ENCODE measurements at regions not wholly inside any gene's neighbourhood (a gene's known extent, or its start where the extent isn't known, plus 50 kb on each side); places are given as distances from the start of the nearest gene placed in this dataset.

DNA sequence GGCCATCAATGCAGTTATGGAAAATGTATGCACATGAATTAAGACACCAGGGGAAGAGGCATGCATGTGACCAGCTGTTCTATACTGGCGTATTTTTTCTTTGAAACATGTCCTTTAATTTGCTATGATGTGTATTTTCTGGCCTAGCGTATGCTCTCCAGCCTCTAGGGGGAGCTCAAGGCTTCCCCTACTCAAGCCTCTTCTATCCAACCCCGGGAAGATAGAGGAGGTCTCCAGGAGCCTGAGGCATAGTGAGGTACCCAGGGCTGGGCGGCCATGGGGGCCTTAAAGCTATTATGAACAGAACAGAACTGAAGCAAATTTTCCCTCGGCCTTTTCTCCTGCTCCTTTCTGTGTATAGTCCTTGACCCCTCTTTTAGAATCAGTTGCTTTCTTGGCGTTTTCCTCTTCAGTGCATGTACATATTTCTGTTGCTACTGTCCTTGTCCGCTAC, 528.9 kb downstream of the MAFB start:
- peak; percentile 14 to 21 for DNase-seq (ENCODE audit: low read depth in 2 of 2)

DNA sequence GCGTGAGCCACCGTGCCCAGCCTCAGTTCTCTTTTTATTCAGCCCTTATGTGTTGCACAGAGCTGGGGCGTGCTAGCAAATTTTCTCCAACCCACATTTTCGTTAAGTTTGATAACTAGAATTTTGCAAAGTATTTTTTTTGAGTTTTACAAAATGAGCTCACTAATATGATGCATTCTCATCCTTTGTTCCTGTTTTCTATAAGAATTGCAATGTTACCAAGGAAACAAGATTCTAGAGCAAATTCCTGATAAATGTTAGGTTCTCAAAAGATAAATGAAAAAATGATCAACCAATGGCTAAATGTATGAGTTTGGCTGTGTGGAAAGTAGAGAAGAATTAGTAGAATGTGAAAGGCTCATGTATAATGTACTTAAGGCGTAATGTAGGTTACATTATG, 529.8 kb downstream of the MAFB start:
- no peak for DNase-seq (ENCODE audit: low read depth in 2 of 2)

DNA sequence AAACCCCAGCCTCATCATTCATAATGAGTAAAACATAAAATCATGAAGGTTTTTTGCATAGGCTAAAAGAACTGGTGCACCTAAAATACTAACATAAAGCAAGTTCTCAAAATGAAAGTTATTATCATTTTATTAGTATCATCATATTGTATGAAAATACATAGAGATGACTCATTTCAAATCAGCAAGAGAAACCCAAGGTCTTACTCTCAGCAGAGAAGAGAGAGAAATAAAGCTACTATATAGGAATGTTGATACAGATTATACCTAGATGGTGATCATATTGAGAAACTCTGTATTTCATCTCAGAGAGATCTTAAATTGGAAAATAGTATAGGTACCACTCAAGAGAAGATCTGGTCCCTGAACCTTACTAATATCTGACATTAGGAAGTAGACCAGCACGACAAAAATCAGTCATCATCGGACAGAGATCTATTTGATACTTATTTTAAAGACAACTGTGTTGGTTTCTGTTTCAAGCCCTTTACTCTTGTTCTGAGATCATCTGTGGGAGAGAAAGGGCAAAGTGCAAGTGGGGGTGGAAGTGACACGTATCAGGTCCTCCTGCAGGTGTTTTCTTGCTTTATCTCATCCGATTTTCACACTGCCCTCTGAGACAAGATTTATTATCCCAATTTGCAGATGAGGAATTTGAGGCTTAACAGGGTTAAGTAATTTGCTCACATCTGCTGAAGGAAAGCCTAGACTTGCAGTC, 532.3 kb downstream of the MAFB start:
- no peak for DNase-seq (ENCODE audit: low read depth in 2 of 2)

DNA sequence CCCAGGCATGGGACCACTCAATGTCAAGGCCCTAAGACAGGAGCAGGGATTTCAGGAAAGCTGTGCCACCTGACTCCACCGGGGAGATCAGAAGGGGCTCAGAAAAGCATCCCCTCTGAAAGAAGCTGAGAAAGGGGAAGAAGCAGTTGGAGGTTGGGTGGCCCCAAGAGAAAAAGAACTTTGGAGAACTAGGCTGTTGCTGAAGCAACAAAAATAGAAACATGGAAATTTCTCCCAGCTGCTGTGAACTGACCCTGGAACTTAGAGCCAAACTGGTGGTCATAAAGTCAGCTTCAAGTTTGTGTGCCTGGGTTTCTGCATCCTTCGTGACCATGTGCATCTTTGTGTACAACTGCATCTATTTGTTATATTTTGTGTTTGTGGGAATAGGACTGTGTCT, 534.5 kb downstream of the MAFB start:
- DNase-seq (ENCODE audit: low read depth in 2 of 2) = no peak

DNA sequence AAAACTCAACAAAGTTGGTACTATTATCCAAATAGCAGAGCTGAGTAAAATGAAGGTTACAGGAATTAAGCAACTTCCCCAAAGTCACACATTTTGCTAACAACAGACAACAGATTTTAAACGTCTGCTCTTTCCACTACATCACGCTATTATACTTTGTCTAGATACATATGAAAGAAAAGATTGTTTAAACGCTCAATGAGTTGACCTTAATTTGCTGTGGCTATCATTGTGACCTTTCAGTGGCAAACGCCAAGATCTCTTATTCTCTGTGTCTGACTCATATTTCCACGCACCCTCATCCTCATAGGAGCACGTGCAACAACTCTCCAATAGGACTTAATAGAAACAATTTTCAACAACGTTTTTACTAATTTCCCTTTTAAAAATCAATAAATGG, 540.1 kb downstream of the MAFB start:
- no peak for DNase-seq (ENCODE audit: low read depth in 2 of 2)

DNA sequence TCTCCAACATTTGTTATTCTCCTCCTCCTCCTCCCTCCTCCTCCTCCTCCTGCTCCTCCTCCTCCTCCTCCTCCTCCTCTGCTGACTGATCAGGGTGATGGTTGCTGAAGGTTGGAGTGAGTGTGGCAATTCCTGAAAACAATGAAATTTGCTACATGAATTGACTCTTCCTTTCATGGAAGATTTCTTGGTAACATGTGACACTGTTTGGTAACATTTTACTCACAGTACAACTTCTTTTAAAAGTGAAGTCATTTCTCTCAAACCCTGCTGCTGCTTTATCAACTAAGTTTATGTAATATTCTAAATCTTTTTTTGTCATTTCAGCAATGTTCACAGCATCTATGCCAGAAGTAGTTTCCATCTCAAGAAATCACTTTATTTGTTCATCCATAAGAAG, 543.0 kb downstream of the MAFB start:
- no peak for DNase-seq (ENCODE audit: low read depth in 2 of 2)

DNA sequence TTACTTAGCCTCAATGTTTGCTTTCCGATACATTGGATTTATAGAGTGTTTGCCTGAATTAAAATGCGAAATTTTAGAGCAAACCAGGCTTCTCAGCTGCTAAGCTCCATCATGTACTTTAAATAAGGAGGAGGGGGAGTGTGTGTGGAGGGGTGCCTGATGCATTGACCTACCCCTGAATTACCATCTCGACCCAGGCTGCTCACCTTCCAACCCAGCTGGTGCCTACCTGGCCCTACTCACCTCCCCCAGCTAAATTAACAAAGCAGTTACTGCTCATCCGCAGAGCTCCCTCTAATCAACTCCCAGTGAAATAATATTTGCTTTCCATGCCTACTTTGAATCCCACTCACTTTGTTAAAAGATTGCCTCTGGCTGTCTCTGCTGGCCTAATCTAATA, 544.5 kb downstream of the MAFB start:
- DNase-seq (ENCODE audit: low read depth in 2 of 2) = no peak

DNA sequence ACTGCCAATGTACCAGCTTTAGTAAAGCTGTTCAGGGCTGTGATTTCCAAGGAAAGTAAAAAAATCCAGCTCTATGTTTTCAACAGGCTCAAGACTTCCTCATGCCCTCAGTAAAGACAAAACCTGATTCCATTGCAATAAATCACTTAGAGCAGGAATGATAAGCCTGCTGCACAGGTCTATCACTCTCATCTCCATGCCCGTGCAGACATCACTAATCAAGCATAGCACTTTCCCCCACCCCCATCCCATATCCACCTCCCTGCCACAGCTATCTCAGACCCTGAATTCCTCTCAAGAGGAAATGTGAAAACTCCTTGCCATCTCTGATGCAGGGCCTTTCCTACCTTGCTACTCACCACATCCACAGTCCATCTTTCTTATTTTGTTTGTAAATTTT, 554.9 kb downstream of the MAFB start:
- no peak for DNase-seq (ENCODE audit: low read depth in 2 of 2)

DNA sequence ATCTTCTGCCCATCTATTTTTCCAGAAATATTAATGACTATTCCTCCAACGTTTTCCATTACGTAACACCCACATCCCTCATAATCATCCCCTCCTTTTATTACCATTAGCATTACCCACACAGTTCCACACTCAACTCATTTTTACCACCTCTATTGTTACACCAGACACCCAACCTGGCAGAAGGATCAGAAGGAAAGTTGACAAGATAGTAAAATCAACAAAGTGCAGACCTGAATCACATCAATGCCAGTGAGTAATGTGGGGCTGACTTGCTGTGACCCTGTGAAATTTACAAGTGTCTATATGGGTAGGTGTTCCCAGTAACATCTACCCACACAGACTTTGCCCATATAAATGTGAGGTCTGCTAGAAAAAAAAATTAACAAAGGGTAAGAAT, 568.2 kb downstream of the MAFB start:
- no peak for DNase-seq (ENCODE audit: low read depth in 2 of 2)

DNA sequence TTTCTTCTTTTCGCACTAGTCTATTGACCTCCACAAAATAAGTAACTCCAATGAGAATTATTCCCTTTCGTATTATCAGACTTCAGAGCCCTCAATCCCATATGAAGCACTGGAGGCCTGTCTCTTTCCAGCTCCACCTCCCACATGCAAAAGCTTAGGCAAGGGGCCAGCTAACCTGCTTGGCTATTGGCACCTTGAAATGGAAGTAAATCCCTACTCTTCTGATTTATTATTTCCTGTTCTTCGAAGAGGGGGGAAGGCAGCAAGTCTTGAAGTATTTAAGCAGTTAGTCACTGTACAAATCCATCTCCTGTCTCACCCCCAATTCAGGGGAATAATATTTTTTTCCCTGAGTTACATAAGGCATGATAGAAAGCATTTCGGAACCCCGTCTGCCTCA, 577.8 kb downstream of the MAFB start:
- no peak for DNase-seq (ENCODE audit: low read depth in 2 of 2)

DNA sequence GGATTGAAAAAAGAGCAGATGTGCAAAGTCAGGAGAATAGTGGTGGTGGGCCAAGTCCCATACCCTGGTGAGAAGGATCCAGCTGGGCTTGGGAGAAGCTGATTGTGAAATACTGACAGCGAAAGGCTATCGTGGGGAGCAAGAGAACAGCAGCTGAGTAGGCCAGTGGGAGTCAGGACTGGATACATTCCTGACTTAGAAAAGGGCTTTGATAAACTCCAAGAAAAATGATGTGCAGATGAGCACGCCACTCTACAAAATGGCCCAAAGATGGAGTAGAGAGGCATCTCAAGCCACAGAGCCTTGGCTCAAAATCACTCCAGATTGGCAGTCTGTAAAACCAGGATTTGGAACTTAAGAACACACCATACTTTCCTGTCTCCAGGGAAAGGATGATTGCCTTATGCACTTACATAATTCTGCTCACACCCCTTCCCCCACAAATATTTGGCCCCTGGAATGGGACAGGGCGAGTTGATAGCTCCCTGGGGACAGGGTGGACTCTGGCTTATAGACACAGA, 578.7 kb downstream of the MAFB start:
- DNase-seq (ENCODE audit: low read depth in 2 of 2) = peak in 1 of 2 experiments; percentile 10

DNA sequence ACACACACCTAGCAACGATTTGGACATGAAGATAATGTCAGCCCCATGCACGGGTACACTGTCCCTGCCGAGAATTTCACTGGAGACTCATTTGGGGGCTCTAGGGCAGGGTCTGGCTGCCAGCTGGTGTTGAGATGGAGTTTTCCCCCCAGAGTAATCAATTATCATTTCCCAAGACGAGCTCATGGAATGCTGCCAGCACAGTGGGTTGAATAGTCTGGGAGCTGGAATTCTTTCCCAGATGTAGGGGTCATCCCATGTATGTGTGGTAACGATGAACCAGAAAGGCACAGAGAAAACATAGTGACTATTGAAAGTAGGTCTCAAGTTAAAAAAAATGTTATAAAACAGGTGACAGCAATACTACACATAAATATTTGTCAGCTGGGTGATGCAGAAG, 579.9 kb downstream of the MAFB start:
- DNase-seq (ENCODE audit: low read depth in 2 of 2) = no peak

DNA sequence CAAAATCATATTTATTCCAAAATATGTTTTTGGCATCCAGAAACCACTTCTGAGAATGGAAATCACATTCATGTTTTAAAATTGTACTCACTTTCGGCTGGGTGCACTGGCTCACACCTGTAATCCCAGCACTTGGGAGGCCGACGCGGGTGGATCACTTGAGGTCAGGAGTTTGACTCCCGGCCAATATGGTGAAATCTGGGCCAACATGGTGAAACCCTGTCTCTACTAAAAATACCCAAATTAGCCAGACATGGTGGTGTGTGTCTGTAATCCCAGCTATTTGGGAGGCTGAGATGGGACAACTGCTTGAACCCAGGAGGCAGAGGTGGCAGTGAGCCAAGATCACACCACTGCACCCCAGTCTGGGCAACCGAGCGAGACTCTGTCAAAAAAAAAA, 580.7 kb downstream of the MAFB start:
- DNase-seq (ENCODE audit: low read depth in 2 of 2) = no peak

DNA sequence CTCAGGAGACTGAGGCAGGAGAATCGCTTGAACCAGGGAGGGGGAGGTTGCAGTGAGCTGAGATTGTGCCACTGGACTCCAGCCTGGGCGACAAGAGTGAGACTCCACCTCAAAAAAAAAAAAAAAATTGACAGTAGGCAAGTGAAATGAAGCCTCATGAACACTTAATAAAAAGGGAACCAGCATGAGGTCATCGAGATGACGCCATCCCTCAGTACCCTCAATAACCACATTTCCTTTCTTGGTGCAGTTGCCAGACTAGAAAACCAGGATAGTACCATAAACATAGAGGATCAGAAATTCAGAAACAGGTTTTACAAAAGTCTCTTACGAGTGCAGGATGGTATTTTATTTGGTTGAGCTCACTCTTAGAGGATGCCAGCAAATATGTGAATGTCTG, 584.1 kb downstream of the MAFB start:
- no peak for DNase-seq (ENCODE audit: low read depth in 2 of 2)

DNA sequence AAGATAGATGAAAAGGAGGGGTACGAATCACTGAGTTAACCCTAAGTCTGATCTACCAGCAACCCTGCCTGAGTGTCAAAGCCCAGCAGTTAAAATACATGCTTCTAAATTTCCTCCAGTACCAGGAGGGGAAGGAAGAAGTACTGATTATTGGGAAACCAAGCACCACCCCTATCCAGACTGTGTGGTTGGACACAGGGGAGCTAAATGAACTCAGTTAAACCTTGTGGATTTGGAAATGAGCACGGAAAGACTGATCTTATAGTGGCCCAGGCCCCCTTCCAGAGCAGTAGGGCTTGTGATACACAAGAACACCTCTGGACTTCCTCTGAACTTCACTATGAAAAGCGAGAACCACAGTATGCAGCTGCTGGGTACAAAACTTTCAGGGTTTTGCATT, 585.6 kb downstream of the MAFB start:
- DNase-seq (ENCODE audit: low read depth in 2 of 2) = no peak

DNA sequence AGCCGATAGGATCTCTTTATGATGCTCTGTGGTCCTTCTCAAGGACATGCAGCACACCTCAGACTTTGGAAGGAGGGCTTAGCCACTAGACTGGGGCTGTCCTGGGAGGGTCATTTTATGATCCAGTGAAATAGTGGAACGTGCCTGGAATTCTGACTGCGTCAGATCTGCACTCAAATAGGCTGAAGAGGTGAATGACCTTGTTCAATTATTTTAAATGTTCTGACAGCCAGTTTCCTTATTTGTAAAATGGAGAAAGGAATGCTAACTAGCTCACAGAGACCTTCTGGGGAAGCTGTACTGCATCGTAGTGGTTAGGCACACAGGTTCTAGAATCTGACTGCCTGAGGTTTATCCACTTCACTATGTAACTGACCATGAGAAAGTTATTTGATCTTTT, 587.5 kb downstream of the MAFB start:
- no peak for DNase-seq (ENCODE audit: low read depth in 2 of 2)

DNA sequence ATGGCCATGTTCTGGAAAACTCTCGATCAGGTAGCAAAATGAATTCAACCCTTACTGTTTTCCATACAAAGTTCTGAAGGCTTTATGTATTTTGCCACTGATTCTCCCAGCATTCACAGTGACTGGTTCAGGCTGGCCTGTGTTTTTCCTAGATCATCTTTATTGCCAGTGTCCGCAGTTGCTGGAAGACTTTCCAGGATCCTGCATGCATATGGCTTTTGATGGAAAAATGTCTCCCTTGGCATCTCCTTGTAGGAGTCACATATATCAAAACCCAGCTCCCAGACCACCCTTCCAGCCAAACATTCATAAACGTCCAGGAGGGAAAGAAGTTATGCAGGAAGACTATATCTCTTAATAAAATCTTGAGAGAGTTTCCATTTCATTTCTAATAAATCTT, 588.8 kb downstream of the MAFB start:
- no peak for DNase-seq (ENCODE audit: low read depth in 2 of 2)

DNA sequence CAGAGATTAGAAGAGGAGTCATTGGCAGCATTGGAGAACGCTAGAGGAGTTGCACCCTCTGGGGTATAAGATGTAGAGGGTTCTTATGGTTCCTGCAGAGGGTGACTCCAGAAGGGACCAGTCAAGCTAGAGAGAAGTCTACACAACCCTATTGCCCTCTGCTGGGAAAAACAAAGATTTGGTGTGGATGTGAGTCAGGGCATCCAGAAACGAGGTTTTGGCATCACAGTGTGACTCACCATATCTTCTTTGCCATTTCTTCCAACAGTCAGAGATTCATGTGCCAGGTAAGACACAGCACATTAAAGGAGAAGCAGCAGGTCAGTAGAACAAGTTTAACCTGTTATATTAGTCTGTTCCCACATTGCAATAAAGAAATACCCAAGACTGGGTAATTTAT, 598.8 kb downstream of the MAFB start:
- DNase-seq (ENCODE audit: low read depth in 2 of 2) = no peak

DNA sequence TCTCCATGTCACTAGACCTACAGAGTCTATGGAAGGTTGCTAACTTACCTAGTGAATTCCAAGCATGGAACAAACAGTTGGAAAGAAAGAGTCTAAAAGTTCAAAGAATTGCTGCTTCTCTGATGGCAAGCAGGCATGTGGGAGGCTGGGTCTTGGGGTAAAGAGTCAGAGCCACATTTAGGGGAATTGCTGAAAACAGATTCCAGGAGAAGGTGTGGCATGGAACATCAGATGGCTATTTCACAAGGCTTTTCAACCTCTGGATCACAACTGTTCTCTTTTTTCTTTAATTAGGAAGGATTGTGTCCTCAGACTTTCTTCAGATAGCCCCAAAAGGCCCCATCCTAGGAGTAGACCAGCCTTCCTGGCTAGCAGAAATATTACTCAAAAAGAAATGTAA, 601.5 kb downstream of the MAFB start:
- no peak for DNase-seq (ENCODE audit: low read depth in 2 of 2)

DNA sequence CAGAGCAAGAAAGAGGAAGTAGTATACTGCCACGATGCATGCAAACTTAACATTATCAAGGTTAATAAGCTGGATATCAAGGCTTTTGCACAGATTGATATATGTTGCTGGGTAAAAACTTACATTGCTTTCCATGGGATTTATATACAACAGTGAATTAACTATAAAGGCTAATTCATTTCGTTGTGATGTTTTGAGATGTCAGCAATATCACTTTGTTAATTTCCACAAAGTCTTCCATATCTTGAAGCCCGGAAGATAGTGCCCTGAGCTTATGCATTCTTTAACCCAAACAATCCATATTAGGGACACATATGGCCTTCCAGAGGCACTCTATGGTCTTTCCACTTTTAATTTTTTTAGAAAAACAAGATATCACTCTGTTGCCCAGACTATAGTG, 603.5 kb downstream of the MAFB start:
- DNase-seq (ENCODE audit: low read depth in 2 of 2) = no peak

DNA sequence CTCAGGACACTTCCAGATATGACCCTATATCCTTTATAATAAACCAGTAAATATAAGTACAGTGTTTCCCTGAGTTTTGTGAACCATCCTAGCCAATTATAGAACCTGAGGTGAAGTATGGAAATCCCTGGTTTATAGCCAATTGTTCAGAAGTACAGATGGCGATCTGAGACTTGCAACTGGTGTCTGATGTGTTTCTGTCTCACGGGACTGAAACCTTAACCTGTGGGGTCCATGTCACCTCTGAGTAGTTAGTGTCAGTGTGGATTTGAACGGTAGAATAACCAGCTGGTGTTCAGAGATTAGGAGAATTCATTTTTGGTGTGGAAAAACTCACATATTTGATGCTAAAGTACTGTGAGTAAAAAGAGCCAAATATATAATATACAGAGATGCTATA, 606.6 kb downstream of the MAFB start:
- no peak for DNase-seq (ENCODE audit: low read depth in 2 of 2)

DNA sequence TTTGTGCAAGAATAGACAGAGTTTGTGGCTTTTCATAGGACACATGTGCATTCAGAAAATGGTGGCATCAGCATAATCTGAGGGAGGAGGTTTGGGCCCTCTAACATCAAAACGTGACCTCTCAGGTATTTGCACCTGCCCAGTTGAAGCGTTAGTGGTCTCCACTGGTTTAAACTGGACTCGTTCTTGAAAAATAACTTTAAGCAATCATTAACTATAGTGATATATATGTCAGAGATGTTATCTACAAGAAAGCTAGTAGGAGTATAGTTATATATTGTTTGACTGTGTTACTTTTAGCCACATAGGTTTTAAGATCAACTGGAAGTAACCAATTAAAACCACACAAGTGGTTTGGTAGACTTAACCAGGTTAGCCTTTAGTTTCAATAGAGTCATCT, 607.4 kb downstream of the MAFB start:
- no peak for DNase-seq (ENCODE audit: low read depth in 2 of 2)

DNA sequence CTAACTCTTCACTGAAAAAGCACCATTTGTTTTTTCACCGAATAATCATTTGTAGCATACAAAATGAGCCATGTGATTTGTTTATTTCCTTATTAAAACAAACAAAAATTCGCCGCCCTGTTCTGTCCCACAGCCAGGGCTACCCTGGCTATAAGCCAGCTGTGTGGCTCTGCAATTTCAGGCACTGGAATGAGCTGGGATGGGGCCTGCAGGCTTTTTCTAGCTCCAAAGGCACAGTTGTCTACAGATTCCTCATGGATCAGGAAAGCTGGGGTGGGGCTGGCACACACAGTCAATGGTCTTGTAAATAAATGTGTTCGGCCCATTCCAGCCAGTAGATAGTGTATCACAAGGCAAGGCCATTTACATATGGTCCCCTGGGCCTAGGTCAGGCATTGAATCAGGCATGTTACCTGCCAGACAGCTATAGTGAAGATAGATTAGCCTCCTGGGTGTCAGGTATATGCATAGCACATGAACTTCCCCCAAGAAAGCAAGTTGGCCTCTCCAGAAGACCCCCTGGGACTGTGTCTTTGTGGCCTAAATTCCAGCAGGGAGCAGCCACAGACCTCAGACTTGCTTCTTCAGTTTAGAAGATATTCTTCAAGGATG, 608.9 kb downstream of the MAFB start:
- no peak for DNase-seq (ENCODE audit: low read depth in 2 of 2)

All from fibroblast of skin of left quadriceps (primary cell).